Skin epidermis (tissue), 12 donors: ENCODE measurements at regions not wholly inside any gene's neighbourhood (a gene's known extent, or its start where the extent isn't known, plus 50 kb on each side); places are given as distances from the start of the nearest gene placed in this dataset.
"Not testable (repeated sequence)": the region's sequence is repeated elsewhere in the genome, so short reads cannot be mapped to it uniquely, and the experiment has no call there.

ENCODE experiments used
- H3K27ac ChIP-seq, 21 experiments: fragments of 200-600 bp; sonication (generic) in 11 of 21; one replicate each; pipeline ENCODE4 v1.5.0; 2020; ENCODE audit warnings: mild to moderate bottlenecking in 3 of 21, inconsistent platforms in 2 of 21, moderate library complexity in 2 of 21
- H3K4me3 ChIP-seq, 7 experiments: fragments of 200-600 bp; sonication (generic) in 2 of 7; one replicate each; pipeline ENCODE4 v1.5.0; 2020; ENCODE audit warnings: inconsistent platforms in 2 of 7, mild to moderate bottlenecking in 2 of 7, moderate library complexity in 1 of 7

- H3K27ac ChIP-seq = no peak overlapping the region
- H3K4me3 ChIP-seq = no peak overlapping the region
Observed at GRCh38 chr4:116001291-116001690, 887.9 kb upstream of the NDST4 start.

- H3K4me3 ChIP-seq = no peak overlapping the region
Observed at GRCh38 chr4:115986573-115986972, 873.2 kb upstream of the NDST4 start.

GRCh38 chr4:115975421-115976001 lies 862.1 kb upstream of the NDST4 start:
- H3K27ac ChIP-seq, H3K4me3 ChIP-seq: not testable (repeated sequence)

More at GRCh38 chr4:115986573-115986972, 873.2 kb upstream of the NDST4 start:
- no peak overlapping the region for H3K27ac ChIP-seq

GRCh38 chr4:115973768-115974167 lies 860.3 kb upstream of the NDST4 start:
- no peak overlapping the region for H3K27ac ChIP-seq
- H3K4me3 ChIP-seq = no peak overlapping the region

GRCh38 chr4:115972967-115973366 lies 859.5 kb upstream of the NDST4 start:
- H3K27ac ChIP-seq = no peak overlapping the region
- H3K4me3 ChIP-seq = no peak overlapping the region

- no peak overlapping the region for H3K4me3 ChIP-seq
- H3K27ac ChIP-seq = no peak overlapping the region
Observed at GRCh38 chr4:115970859-115971258, 857.4 kb upstream of the NDST4 start.

- H3K27ac ChIP-seq = no peak overlapping the region
- H3K4me3 ChIP-seq = no peak overlapping the region
Observed at GRCh38 chr4:115969756-115970155, 856.3 kb upstream of the NDST4 start.

GRCh38 chr4:115965588-115965987 lies 852.2 kb upstream of the NDST4 start:
- Histone ChIP-seq H3K27ac (no peak overlapping the region), H3K4me3 (no peak overlapping the region)

- H3K4me3 ChIP-seq, H3K27ac ChIP-seq: not testable (repeated sequence)
Observed at GRCh38 chr4:115956054-115956796, 842.8 kb upstream of the NDST4 start.

GRCh38 chr4:115950806-115951205 lies 837.4 kb upstream of the NDST4 start:
- H3K27ac ChIP-seq = no peak overlapping the region
- H3K4me3 ChIP-seq = no peak overlapping the region

- H3K4me3 ChIP-seq, H3K27ac ChIP-seq: not testable (repeated sequence)
Observed at GRCh38 chr4:115949974-115950743, 836.7 kb upstream of the NDST4 start.

GRCh38 chr4:115945026-115945425 lies 831.6 kb upstream of the NDST4 start:
- no peak overlapping the region for H3K4me3 ChIP-seq
- H3K27ac ChIP-seq = no peak overlapping the region

GRCh38 chr4:115944146-115944905 lies 830.9 kb upstream of the NDST4 start:
- Histone ChIP-seq H3K4me3 (no peak overlapping the region), H3K27ac (no peak overlapping the region)

GRCh38 chr4:115938764-115939443 lies 825.5 kb upstream of the NDST4 start:
- H3K27ac ChIP-seq = no peak overlapping the region
- no peak overlapping the region for H3K4me3 ChIP-seq

GRCh38 chr4:115929373-115929772 lies 816.0 kb upstream of the NDST4 start:
- H3K4me3 ChIP-seq = no peak overlapping the region
- H3K27ac ChIP-seq = no peak overlapping the region

- Histone ChIP-seq H3K4me3 (no peak overlapping the region), H3K27ac (no peak overlapping the region)
Observed at GRCh38 chr4:115927382-115927781, 814.0 kb upstream of the NDST4 start.

- Histone ChIP-seq H3K4me3 (no peak overlapping the region), H3K27ac (no peak overlapping the region)
Observed at GRCh38 chr4:115923152-115923551, 809.7 kb upstream of the NDST4 start.

GRCh38 chr4:115920637-115921036 lies 807.2 kb upstream of the NDST4 start:
- Histone ChIP-seq H3K4me3 (no peak overlapping the region), H3K27ac (no peak overlapping the region)

- Histone ChIP-seq H3K4me3 (no peak overlapping the region), H3K27ac (no peak overlapping the region)
Observed at GRCh38 chr4:115918149-115918548, 804.7 kb upstream of the NDST4 start.

- H3K4me3 ChIP-seq = no peak overlapping the region
- no peak overlapping the region for H3K27ac ChIP-seq
Observed at GRCh38 chr4:115906428-115906827, 793.0 kb upstream of the NDST4 start.
